NT2/D1 (cell line): ENCODE measurements at regions not wholly inside any gene's neighbourhood (a gene's known extent, or its start where the extent isn't known, plus 50 kb on each side); places are given as distances from the start of the nearest gene placed in this dataset.

Experiments used
- SUZ12 ChIP-seq: IDR thresholded peaks from 2 replicates; pipeline ENCODE4 v1.6.1; 2011; ENCODE audit not compliant: insufficient read length, insufficient read depth; ENCODE audit errors: extremely low read depth
- YY1 ChIP-seq: IDR thresholded peaks from 2 replicates; pipeline ENCODE4 v1.6.1; 2011; ENCODE audit not compliant: insufficient read length, insufficient read depth
- ZNF274 ChIP-seq: IDR thresholded peaks from 2 replicates; pipeline ENCODE4 v1.6.1; 2011; ENCODE audit warnings: mild to moderate bottlenecking, low read depth, low read length

GRCh38 chr1:218525031-218525430 lies 179.9 kb downstream of the TGFB2 start:
- TF ChIP-seq YY1 (no peak), SUZ12 (no peak), ZNF274 (no peak)
